ENCODE measurements at regions not wholly inside any gene's neighbourhood (a gene's known extent, or its start where the extent isn't known, plus 50 kb on each side); places are given as distances from the start of the nearest gene placed in this dataset.

- TF ChIP-seq, protein P1, sequence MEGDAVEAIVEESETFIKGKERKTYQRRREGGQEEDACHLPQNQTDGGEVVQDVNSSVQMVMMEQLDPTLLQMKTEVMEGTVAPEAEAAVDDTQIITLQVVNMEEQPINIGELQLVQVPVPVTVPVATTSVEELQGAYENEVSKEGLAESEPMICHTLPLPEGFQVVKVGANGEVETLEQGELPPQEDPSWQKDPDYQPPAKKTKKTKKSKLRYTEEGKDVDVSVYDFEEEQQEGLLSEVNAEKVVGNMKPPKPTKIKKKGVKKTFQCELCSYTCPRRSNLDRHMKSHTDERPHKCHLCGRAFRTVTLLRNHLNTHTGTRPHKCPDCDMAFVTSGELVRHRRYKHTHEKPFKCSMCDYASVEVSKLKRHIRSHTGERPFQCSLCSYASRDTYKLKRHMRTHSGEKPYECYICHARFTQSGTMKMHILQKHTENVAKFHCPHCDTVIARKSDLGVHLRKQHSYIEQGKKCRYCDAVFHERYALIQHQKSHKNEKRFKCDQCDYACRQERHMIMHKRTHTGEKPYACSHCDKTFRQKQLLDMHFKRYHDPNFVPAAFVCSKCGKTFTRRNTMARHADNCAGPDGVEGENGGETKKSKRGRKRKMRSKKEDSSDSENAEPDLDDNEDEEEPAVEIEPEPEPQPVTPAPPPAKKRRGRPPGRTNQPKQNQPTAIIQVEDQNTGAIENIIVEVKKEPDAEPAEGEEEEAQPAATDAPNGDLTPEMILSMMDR (conservative IDR thresholded peaks at IDR 0.05; ENCODE audit: low read depth, low read length), result no peak
- TF ChIP-seq CEBPB (IDR thresholded peaks at IDR 0.05; ENCODE audit: low read depth, low read length), result no peak
Measured at GRCh38 chr2:134144081-134144596, 109.7 kb upstream of the MGAT5 start.
